GM21723 (cell line): ENCODE measurements at regions not wholly inside any gene's neighbourhood (a gene's known extent, or its start where the extent isn't known, plus 50 kb on each side); places are given as distances from the start of the nearest gene placed in this dataset.

Source experiments
- ATAC-seq: cut with Tn5 transposase; IDR thresholded peaks from one replicate; pipeline ENCODE4 v1.9.1; 2021; ENCODE audit warnings: mild to moderate bottlenecking, moderate library complexity; ENCODE audit not compliant: unreplicated experiment

DNA sequence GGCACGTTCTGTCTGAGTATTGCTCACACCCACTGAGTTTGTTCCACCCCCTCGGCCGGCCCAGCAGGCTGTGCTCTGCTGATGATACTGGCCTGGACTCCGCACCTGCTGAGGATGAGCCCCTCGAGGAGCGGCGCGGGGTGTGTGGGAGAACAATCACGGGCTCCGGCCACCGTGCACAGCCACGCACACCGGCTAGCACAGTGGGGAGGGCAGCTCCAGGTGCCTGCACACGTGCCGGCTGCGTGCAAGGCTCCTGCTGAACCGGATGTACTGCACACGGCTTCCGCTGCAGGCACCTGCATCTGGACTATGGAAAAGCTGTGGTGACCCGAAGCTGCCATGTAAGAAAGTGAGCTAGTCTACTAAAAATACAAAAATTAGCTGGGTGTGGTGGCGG, 485.2 kb upstream of the CDH9 start:
- no peak for ATAC-seq

DNA sequence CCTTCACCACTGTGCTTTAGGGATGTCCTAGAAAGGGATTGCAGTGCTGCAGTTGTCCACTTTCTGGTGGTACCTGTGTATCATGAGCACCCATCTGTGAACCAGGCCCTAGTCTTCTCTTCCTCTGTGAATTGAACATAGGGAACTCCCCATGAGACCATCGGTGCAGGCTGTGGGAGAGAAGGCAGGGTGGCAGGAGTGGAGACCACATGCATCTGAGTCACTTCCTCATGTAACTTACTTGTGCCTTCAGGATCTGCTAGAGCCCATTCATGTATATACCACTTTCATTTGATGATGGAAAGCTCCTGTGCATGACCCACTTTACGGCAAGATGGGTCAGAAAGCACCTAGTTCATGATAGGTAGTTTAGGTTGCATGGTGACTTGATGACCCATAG, 478.1 kb upstream of the CDH9 start:
- no peak for ATAC-seq

DNA sequence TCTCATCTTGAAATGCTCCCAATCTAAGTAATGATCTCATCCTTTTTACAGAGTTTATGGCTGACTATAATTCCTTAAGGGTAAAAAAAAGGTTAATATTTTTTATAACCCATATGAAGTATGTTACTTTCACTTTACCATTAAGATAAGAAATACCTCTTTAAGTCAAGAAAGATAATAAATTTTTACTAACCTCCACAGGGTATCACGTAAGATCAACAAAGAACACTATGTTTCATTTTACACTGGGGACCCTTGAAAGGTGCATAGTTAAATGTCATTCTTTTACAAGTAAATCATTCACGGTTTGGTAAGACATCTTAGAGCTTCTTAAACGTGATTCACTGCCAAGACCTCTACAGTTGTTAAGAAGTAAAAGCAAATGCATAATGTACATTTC, 472.7 kb upstream of the CDH9 start:
- no peak for ATAC-seq

DNA sequence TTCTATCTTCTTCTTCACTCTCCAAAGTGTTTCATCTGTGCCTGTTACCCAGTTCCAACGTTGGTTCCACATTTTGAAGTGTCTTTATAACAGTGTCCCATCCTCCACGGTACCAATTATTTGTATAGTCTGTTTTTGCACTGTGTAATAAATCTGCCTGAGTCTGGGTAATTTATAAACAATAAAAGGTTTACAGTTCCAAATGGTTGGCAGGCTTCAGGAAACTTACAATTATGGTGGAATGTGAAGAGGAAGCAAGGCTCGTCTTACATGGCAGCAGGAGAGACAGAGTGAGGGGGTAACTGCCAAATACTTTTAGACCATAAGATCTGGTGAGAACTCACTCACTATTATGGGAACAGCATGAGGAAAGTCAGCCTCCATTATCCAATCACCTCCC, 465.4 kb upstream of the CDH9 start:
- no peak for ATAC-seq

DNA sequence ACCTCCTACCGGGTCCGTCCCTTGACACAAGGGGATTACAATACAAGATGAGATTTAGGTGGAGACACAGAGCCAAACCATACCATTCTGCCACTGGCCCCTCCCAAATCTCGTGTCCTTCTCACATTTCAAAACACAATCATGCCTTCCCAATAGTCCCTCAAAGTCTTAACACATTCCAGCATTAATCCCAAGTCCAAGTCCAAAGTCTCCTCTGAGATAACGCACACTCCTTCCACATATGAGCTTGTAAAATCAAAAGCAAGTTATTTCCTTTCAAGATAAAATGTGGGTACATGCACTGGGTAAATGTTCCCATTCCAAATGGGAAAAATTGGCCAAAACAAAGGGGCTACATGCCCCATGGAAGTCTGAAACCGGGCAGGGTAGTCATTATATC, 463.9 kb upstream of the CDH9 start:
- no peak for ATAC-seq

DNA sequence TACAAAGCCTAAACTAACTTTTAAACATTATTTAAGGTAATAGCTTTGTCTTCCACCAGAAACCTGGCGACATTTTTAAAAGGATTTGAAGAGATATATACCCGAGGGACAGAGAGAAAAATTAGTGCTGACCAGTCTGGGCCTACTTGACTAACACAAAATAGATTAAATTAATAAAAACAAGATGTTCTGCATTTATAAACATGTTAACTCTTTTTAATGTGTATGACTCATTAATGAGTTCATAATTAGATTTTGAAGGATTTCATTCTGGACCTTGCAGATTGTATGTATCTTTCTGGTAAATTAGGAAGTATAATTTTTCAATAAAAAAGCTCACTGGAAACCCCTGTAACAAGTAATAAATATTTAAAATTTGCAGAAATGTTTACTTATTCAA, 459.1 kb upstream of the CDH9 start:
- no peak for ATAC-seq

DNA sequence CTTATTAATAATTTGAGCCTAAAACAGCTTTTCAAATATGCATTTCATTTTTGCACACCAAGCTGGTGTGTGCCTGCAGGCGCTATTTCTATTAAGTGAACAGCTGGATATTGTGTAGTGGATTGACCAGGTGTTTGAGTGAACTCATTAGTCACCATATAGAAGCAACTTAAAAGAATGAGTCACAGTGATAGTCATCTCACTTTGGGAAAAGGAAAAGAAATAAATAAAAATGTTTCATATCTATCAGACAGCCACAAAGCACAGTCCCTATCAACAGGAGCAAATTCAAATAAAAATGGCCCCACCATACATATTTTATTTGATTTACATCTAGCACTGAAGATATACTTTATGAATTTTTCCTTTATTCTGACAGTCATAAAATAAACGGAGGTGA, 456.5 kb upstream of the CDH9 start:
- ATAC-seq = no peak

DNA sequence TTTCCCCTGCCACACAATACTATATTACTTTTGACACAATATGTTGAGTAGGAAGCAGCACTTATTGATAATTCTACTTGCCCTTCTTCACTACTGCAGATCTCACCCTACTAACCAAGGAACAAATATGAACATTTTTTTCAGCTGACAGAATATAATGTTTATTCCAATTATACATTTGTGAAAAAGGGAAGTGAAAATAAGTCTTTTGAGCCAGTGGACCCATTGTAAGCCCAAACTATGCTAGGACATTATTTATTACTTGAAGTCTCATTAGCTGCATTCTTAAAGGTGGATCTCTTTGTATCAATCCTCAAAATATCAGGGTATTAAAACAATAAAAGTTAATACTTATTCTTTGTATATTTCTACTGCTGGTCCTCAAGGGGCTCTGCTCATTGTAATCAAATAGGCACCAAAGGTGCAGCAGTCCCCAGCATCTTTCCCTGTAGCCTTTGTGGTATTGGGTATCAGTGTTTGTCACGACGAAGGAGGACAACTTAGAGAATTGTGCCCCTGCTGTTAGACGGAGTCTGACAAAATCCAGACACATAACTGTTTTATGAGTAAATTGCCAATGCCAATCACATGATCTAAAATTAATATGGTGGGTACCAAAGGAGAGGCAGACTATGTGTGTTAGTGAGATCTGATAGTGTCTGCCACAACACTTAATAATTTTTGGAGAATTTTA, 453.5 kb upstream of the CDH9 start:
- no peak for ATAC-seq

DNA sequence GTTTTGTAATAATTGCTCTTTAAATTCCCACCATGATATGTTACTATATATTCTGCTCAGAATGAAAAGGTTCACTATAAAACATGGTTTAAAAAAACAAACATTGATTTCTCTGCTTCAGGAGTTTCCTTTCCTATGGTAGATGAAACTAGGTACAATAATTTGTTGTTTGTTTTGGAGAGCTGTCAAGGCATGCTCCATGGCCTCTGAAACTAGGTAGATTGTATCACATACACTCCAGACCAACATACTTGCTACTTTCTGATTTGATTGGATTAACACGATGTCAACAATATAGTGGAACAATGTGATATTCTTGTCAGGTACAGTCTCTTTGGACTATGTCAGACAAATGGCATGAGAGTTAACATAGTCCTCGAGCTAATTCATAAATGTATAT, 452.7 kb upstream of the CDH9 start:
- no peak for ATAC-seq

DNA sequence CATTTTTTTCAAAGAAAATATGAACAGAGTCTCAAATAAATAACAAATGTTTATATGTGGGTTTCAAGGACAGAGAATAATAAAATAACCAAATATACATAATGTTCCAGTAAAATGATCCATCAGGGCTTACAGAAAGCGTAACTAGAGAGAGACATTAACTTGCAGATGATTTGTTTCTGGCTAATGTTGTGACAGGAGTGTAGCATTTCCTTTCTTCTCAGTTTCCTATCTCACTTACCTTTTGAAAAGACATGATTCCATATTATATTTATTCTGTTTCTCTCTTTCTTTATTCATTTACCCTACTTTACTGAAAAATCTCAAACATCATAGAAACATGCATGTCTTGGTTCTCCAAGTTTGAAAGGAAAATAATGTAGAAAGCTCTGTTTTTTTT, 451.3 kb upstream of the CDH9 start:
- no peak for ATAC-seq

DNA sequence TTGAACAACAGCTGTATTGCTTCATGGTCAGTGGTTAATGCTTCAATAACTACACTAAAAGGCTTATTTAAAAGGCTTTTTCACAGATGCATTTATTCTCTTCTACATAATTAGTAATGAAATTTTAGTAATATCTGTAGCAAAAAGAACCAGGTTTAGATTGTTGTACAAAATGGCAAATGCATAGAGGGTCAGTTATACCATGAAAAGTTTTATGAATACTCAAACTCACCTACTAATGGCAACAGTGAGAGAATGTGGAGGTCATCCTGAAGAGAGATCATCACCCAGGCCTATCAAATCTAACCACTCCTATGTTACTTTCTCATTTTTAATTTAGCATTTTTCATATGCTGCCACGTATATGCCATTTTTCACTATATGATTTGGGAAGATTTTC, 444.3 kb upstream of the CDH9 start:
- no peak for ATAC-seq

DNA sequence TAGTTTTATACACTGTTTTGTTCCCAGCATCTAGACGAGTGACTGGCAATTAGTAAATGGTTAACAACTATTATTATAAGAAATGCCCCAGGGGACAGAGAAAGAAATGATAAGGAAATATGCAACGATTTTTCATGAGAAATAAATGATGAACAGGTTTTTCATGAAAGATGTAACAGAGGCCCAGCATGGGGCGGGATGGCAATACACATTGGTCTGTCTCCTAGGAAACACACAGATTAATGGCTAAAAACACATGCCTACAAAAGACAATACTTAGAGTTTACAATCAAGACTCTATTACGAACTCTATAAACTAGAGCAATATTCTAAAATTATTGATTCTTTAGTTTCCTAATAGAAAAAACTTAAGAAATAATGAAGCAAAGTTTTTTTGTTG, 441.5 kb upstream of the CDH9 start:
- no peak for ATAC-seq

DNA sequence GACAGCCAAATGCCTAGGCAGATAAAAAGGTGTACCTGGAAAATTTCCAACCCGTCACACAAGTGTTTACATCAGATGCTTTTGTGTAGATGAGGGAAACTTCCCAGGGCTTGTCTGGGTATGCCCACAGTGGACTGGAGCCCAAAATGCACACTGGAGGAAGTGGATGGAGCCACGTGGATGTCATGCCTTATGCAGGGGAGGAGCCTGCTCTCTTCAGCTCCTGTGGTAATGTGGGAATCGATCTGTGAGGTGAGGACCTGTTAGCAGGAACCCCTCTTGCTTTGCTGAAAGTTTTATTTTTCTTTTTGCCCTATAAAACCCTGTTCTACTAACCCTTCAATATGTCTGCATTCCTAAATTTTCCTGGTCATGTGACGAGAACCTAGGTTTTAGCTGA, 439.2 kb upstream of the CDH9 start:
- ATAC-seq = no peak

DNA sequence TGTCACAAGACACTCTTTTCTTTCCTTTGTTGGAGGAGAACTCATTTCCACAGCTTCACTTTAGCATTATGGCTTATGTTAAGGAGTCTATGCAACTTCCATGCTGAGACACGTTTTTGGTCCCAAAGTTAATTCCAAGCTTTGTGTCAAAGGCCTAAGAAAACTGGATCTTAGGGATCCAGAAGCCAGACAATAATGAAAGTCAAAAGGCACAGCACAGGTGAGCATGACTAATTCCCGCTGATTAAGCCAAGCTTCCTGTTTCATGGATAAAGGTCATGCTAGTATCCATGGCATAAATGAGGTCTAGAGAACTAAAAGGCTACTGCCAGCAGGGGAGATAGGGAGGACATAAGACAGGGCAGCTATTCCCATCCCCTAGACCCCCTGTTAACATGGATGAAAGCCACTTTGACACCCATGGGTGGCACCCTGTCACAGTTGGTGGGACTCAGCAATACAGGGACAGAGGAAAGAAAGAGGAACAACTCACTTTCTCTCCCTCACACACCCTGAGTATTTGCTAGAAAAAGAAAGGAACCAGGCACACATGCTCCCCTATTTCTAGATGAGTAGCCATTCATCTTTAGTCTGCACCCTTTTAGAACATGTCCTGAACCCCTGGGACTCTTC, 438.1 kb upstream of the CDH9 start:
- no peak for ATAC-seq

DNA sequence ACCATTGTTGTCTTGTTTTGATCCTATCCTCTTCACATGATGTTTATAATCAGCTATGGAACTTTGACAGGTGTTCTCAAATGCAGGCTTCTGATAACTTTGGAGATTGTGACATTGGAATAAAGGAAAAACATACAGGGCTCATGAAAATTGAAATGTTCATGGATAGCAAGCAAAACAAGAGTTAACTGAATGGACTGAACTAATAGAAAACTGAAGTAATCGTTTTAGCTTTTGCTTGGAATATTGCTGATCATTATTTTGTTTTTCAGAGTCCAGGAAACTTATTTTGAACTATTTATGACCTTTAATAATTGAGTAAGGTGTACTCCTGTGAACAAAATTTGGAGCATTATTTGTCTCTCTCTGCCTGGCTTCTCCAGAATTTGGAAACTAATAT, 436.7 kb upstream of the CDH9 start:
- ATAC-seq = no peak

DNA sequence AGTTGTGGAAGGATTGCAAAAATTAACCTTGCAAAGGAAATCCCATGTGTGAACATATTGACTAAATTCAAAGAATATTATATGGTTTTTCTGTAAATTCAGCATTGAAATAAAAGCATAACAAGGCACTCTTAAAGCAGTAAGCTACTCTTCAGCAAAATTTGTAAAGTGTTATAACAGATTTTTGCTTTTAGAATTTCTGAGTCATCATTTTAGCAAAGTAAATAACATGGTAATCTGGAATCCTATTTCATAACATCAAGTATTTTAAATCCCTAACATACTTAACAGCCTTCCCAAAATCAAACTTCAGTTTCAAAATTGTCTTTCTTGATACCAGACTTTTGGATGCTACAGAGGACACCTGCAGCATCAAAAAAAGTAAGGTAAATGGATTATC, 436.0 kb upstream of the CDH9 start:
- no peak for ATAC-seq

DNA sequence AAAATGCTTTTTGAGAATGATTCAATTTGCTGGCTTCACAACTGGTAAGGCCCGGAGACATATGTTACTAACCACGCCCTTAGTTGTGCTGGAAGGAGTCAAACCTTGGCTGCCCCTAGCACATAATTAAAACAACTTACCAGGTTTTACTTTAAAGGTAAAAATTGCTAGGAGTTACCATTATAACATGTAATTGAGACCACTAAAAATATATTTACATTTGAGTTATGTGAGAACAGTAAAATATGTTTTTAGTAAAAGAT, 435.6 kb upstream of the CDH9 start:
- ATAC-seq = no peak

DNA sequence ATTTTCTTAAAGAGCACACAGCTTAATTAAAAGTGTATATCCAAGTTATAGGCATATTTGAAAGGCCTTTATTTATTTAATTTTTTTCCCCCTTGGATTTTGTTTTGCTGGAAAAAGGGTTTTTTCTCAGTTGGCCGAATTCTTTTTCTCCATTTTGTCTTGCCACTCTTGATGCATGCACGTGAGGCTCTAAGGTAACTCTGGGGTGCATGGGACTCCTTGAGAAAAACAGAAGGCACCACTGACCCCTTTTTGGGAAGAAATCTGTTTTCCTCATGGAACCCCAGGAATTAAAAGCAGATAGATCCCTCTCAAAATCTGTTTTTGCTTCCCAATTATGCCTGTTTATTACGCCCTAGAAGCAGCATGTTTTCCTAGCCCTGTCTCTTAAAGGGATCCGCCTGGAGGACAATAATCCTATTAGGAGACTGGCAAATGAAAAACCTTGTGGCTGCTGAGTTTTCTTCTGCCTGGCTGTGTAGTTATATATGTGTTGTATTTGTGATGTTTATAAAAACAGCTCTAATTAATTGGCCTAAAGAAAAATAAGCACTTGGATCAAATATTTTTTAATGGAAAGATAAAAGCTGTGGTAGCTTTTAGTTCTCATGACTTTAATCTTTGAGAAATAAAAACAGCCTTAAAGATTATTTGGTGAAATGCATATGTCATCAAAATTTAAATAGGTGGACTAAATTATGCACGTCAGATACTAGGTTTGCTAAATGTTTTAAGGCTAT, 435.1 kb upstream of the CDH9 start:
- no peak for ATAC-seq

DNA sequence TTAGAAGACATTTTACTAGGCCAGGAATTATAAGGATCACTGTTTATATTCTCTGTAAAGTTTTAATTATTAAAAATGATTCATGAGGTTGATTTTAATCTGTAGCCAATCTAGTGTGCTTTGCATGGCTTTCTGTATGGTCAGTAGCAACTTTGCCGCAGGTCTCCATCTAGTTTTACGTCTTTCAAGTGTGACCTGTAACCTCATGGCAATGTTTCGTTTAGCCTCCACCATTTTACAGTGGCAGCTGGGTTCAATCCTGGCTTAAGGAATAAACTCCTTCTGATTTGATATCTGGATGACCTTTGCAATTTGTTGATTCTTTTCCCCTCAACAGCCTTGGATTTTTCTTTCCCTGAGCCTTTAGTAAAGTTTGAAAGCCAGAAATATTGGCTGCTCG, 434.5 kb upstream of the CDH9 start:
- ATAC-seq = no peak

DNA sequence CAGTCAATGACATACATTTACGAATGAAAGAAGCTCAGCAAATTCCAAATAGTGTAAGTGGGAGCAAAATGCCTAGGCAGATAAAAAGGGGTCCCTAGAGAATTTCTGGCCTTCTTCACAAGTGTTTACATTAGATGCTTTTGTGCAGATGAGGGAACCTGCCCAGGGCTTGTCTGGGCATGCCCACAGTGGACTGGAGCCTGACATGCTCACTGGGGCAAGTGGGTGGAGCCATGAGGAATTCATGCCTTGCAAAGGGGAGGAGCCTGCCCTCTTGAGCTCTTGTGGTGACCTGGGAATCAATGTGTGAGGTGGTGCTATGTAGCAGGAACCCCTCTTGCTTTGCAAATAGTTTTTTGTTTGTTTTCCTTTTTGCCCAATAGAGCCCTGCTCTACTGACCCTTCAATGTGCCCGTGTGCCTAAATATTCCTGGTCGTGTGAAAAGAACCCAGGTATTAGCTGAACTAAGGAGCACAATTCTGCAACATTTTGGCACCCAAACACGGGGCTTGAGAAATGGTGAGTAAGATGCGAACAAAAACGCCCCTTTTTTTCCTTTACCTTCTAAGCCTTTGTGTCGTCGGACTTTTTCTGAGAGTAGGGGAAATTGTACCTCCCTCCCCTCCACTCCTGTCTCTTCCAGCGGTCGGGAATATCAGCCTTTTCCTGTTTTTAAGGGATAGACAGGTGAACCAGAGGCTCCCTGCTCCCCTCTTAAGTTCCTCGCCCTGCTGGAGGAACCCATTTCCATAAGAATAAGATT, 433.8 kb upstream of the CDH9 start:
- ATAC-seq = peak; percentile 81

DNA sequence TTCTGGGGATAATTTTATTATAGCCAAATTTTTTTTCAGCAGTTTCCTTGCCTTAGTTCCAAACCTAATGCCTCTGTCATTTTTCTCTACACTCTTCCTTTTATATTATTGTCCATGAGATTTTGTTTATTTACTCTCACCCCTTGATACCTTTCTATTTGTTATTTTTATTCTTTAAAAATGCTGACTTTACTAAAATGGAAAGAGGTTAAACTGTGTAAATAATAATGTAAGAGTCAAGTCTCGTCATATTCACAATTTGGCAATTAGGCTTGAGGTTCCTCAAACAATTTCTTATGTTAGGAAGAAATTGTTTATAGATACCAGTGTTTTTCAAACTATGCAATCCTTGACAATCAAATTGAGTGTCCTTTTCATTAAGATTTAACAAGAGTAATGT, 428.6 kb upstream of the CDH9 start:
- no peak for ATAC-seq

DNA sequence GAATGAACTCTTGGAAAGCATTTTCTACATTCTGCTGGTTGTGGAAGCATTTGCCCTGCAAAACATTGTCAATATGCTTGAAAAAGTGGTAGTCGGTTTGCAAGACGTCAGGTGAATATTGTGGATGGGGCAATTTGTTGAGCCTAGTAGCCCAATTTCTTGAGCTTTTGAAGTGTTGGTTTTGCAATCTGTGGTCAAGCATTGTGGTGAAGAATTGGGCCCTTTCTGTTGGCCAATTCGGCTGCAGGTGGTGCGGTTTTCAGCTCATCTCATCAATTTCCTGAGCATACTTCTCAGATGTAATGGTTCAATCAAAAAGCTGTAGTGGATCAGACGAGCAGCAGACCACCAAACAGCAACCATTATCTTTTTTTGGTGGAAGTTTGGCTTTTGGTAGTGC, 426.8 kb upstream of the CDH9 start:
- no peak for ATAC-seq
